ENCODE measurements at regions not wholly inside any gene's neighbourhood (a gene's known extent, or its start where the extent isn't known, plus 50 kb on each side); places are given as distances from the start of the nearest gene placed in this dataset.
"Not testable (repeated sequence)": the region's sequence is repeated elsewhere in the genome, so short reads cannot be mapped to it uniquely, and the experiment has no call there.

GRCh38 chr1:182185136-182185535 lies 123.6 kb upstream of the ZNF648 start:
- no peak for ATAC-seq
- intact Hi-C loops (cut with micrococcal nuclease), result no loop called here
- no peak for DNase-seq

- intact Hi-C loops (cut with micrococcal nuclease), result no loop called here
- no peak for ATAC-seq
- no peak for DNase-seq
Observed at GRCh38 chr1:182183606-182184005, 122.1 kb upstream of the ZNF648 start.

DNA sequence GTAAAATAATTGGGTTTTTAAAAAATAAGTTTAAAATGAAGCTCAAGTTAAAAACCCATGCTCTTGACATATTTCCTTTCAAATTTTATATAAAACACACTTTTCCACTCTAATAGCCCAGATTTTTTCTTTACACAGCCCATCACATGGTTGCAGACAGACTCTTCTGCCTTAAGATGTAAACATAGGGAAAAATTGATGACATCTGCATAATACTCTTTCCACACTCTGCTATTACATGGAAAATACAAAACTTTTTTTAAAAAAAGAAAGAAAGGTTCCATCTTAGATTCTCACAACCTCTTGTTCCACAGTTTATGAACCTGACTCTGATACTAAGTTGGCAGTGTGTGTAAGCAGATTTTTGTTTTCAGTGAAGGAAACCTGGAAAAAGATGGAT lies 120.8 kb upstream of the ZNF648 start:
- intact Hi-C loops (cut with micrococcal nuclease), result no loop called here
- ATAC-seq (no peak), DNase-seq (no peak)

- ATAC-seq, result no peak
- no peak for DNase-seq
- intact Hi-C loops (cut with micrococcal nuclease), result no loop called here
Observed at GRCh38 chr1:182181167-182181572, 119.7 kb upstream of the ZNF648 start.

GRCh38 chr1:182175361-182175931 lies 113.9 kb upstream of the ZNF648 start:
- DNase-seq (no peak), ATAC-seq (no peak)
- intact Hi-C loops (cut with micrococcal nuclease), result no loop called here

- intact Hi-C loops (cut with micrococcal nuclease), result no loop called here
- ATAC-seq (no peak), DNase-seq (no peak)
Observed at GRCh38 chr1:182174513-182174855, 113.0 kb upstream of the ZNF648 start.

- peak; percentile 88 for ATAC-seq
- peak; percentile 53 for DNase-seq
- intact Hi-C loops (cut with micrococcal nuclease), result no loop called here
Observed at GRCh38 chr1:182173808-182174512, 112.4 kb upstream of the ZNF648 start.

DNA sequence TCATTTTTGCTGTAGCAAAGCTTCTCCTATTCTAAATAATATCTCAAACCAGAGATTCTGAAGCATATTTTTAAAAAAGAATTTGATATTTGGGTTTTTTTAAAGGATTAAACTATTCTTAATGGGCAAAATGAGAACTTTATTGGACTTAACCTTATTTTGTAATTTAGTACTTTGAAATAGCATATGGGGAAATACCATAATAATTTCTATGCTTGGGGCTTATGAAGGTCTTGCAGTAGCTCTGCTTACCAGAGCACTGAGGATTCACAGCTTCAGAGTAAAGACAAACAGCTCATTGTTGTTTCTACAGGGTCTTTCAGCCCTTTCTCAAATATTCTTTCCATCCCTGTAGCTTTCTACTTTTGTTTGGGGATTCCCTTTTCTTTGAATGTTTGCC lies 111.2 kb upstream of the ZNF648 start:
- DNase-seq (no peak), ATAC-seq (no peak)
- intact Hi-C loops (cut with micrococcal nuclease), result no loop called here

DNA sequence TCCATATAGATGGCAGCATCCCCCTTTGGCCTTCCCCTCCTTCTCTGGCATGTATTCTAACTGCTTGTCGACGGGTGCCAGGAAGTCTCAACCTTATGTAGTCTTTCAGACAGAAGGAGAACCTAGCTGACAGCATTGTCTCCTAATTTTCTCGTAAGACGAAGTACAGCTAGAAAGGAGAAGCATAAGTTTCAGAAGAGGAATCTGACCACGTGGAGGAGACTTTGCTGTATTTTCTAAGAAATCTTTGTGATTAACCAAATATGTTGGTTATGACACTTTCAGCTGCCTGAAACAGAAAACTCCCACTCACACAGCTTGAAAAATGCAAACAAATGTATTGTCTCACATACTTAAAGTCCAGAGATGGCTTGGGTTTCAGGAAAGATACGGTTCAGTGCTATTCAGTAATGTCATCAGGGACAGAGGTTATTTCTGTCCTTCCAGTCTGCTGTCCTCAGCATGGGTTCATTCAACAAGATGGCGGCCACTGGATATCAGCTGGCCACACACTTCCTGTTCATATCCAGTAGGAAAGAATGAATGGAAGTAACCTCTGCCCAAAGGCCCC lies 109.5 kb upstream of the ZNF648 start:
- intact Hi-C loops (cut with micrococcal nuclease), result no loop called here
- ATAC-seq (peak; percentile 28), DNase-seq (no peak)

- intact Hi-C loops (cut with micrococcal nuclease), result no loop called here
- DNase-seq, result no peak
- peak; percentile 19 for ATAC-seq
Observed at GRCh38 chr1:182169203-182169602, 107.7 kb upstream of the ZNF648 start.

DNA sequence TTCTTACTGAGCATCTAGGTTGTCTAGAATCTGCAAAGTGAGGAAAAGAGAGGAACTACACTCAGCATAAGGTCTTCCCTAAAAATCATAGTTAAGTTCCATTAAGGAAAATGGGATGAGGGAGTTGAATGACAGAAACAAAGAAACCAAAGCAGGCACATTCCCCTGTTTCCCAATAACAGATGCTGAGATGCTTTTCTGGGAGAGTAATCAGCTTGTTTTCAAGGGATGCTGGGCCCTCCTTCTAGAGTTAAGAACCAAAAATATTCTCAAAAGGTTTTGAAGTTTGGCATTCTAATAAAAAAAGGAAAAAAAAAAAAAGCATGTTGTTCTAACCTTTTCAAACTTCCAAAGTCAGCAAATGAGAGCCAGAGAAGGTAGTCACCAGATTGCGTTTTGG lies 105.2 kb upstream of the ZNF648 start:
- ATAC-seq, result no peak
- no peak for DNase-seq
- intact Hi-C loops (cut with micrococcal nuclease), result no loop called here

GRCh38 chr1:182166321-182166720 lies 104.8 kb upstream of the ZNF648 start:
- no peak for DNase-seq
- intact Hi-C loops (cut with micrococcal nuclease), result no loop called here
- no peak for ATAC-seq

- ATAC-seq (peak; percentile 81), DNase-seq (no peak)
- intact Hi-C loops (cut with micrococcal nuclease), result no loop called here
Observed at GRCh38 chr1:182164273-182164672, 102.8 kb upstream of the ZNF648 start.

DNA sequence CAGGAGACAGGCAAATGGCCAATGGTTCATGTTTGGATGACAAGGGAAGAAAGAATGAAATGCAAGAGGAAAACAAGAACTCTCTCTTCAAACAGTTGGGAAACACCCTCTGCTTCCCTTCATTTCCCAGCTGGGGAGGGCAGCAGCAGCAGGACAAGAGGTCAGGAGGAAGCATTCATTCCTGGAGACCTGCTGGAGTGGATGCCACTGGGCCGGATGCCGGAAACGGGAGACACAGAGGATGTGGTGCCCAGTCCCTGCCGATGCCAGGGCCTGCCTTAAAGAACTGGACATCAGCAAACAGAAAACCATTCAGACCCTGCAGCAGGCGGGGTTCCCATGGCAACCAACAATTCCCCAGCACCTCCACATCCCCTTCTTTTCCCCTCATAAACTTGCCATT lies 102.3 kb upstream of the ZNF648 start:
- DNase-seq (peak; percentile 65), ATAC-seq (peak; percentile 91)
- intact Hi-C loops (cut with micrococcal nuclease), result no loop called here

GRCh38 chr1:182159443-182159842 lies 97.9 kb upstream of the ZNF648 start:
- no peak for ATAC-seq
- DNase-seq, result no peak
- intact Hi-C loops (cut with micrococcal nuclease), result no loop called here

DNA sequence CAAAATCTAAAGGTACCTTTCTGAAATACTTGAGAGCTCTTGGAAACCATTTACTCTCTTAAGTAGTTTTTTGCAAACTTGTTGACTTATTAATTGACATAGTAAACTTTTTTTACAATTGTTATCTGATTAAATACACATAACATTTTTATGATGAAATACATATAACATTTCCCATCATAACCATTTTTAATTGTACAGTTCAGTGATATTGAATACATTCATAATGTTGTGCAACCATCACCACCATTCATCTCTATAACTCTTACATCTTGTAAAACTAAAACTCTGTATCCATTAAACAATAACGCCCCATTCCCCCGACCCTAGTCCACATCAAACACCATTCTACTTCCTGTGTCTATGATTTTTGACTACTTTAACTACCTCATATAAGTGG lies 95.7 kb upstream of the ZNF648 start:
- ATAC-seq (no peak), DNase-seq (no peak)
- intact Hi-C loops (cut with micrococcal nuclease), result no loop called here

GRCh38 chr1:182154425-182154824 lies 92.9 kb upstream of the ZNF648 start:
- not testable (repeated sequence) for ATAC-seq

DNA sequence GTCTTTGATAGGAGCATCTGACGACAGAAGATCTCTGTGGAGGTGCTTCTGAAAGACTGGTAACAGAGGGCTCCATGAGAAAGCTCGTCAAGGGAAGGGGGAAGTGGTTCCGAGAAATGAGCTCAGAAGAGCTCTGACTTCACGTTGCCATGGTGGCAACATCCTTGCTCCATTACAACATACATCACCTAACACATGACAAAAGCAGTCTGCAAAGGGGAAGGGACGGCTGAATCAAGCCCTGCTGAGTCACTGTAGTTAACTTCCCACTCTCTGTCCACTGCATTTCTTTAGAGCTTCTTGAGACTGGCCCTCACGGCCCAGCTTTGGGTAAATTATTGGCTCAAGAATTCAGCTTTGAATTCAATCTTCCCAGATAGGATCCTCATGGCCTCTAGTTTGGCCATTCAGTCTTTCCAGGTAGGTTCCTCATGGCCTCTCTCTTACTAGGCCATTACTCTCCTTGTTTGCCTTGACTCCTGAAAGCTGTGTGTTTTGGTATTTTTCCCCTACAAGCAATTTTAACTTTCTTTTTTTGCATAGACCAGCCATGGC lies 88.0 kb upstream of the ZNF648 start:
- DNase-seq (no peak), ATAC-seq (peak; percentile 66)
- intact Hi-C loops (cut with micrococcal nuclease), result loop anchor here (10.0 kb wide), 1 partner anchor 155 kb away; no protein-coding TSS in a partner anchor

More at GRCh38 chr1:182154425-182154824, 92.9 kb upstream of the ZNF648 start:
- DNase-seq; intact Hi-C loops (cut with micrococcal nuclease): not testable (repeated sequence)

DNA sequence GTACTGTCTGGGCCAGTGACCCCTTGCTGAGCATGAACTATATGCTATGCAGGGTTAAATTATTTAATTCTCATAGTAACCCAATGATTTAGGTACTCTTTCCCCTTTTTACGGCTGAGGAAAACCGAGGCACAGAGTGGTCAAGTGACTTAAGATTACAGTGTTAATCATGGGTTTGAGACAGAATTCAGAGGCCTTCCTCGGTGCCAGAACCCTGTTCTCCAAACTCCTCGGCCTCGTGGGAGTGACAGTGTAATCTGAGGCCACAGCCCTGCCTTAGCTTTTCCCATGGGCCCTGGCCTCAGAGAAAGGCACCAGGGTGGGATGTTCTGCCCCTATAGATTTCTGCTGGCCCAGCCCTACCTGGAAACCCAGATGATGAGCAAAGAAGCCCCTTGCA lies 86.4 kb upstream of the ZNF648 start:
- intact Hi-C loops (cut with micrococcal nuclease), result loop anchor here (10.0 kb wide), 1 partner anchor 157 kb away; no protein-coding TSS in a partner anchor
- DNase-seq, result no peak
- ATAC-seq, result no peak

GRCh38 chr1:182147136-182147820 lies 85.8 kb upstream of the ZNF648 start:
- intact Hi-C loops (cut with micrococcal nuclease), result loop anchor here (10.0 kb wide), 1 partner anchor 158 kb away; no protein-coding TSS in a partner anchor
- no peak for DNase-seq
- ATAC-seq, result no peak
